H1 (cell line): ENCODE measurements at regions not wholly inside any gene's neighbourhood (a gene's known extent, or its start where the extent isn't known, plus 50 kb on each side); places are given as distances from the start of the nearest gene placed in this dataset.

Experiments
- BCL11A ChIP-seq, 2 experiments: IDR thresholded peaks; one replicate each; pipeline ENCODE4 v1.6.1; 2011; ENCODE audit warnings: low read depth in 2 of 2, low read length in 2 of 2, mild to moderate bottlenecking in 2 of 2
- CBX8 ChIP-seq: fragments of 300-800, 300-1000 bp; sonication (generic); IDR thresholded peaks from 2 replicates; pipeline ENCODE4 v1.7.1; 2016; ENCODE audit warnings: low read depth, low read length, borderline replicate concordance
- MAFK ChIP-seq: IDR thresholded peaks from 2 replicates; pipeline ENCODE4 v1.6.1; 2012; ENCODE audit warnings: low read depth, mild to moderate bottlenecking, improper control_type of control experiment, low read length

GRCh38 chr11:103700622-103701021, 335.8 kb upstream of the DDI1 start (continued):
- TF ChIP-seq BCL11A (IDR thresholded peaks at IDR 0.05; ENCODE audit: low read depth in 2 of 2, low read length in 2 of 2) (no peak), MAFK (no peak), CBX8 (no peak)
